HL-60/S4 (cell line): ENCODE measurements at regions not wholly inside any gene's neighbourhood (a gene's known extent, or its start where the extent isn't known, plus 50 kb on each side); places are given as distances from the start of the nearest gene placed in this dataset.
"Not testable (repeated sequence)": the region's sequence is repeated elsewhere in the genome, so short reads cannot be mapped to it uniquely, and the experiment has no call there.

Experiments
- in situ Hi-C: fragments of 300-500 bp; cut with MboI; formaldehyde crosslinking; loops from 2 replicates; pipeline ENCODE4 v1.14.3; 2022; ENCODE audit warnings: low sequenced_read_pairs

- in situ Hi-C loops: no loop called here
Observed at GRCh38 chr20:51190783-51191180, 167.9 kb upstream of the KCNG1 start.

GRCh38 chr20:51189814-51190782 lies 167.2 kb upstream of the KCNG1 start:
- in situ Hi-C loops: no loop called here

GRCh38 chr20:51188941-51189340 lies 166.0 kb upstream of the KCNG1 start:
- in situ Hi-C loops: no loop called here

DNA sequence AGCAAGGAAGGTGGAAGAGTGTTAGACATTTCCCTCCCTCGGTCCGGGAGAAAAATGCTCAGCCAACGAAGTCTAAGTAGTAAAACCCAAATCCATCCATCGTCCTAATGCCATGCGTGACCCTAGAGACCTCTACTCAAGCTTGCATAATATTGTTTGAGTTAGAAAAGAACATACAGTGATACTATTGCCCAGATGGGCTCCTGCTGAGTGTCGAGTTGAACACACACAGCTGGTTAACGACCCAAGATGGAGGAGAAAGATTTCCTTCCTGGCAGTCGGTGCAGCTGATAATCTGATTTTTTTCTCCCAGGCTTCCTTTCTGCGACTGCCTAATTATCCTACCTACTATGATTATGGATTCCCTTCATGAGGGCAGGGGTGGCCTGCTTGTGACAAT lies 164.4 kb upstream of the KCNG1 start:
- in situ Hi-C loops: no loop called here

- in situ Hi-C loops: no loop called here
Observed at GRCh38 chr20:51185861-51186260, 163.0 kb upstream of the KCNG1 start.

DNA sequence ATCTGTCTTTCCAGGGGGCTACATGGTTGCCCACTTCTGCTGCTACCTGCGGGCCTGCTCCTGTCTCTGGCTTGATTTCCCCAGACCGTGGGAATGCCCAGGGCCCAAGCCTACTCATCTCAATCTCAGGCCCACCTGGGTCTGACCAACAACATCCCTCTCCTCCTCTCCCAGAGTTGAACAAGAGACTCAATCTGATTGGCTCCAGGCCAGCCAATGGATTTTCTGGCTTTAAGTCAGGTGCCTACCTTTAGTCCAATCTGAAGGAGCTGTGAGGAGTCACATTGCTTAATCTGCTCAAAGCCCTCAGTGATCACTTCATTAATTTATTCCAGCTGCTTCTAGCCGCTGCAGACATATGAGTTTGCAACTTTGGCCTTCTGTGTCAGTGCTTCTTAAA lies 162.4 kb upstream of the KCNG1 start:
- in situ Hi-C loops: no loop called here

DNA sequence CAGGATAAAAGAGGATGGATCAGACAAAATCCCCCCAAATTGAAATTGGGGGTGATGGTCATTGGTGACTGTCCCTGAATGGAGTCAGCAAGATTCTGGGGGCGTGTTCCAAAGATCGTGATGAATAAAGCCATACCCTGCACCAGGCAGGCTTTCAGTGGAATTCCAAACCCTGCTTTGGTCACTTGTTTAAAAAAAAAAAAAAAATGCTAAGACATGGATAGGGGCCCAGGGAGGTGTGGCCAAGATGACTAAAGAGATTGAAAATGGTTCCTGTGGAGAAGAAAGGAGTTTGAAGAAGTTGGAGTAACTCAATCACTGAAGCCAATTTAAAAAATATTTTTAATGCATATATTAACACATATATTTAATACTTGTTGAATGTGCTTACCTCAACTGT lies 161.4 kb upstream of the KCNG1 start:
- in situ Hi-C loops: no loop called here

- in situ Hi-C loops: no loop called here
Observed at GRCh38 chr20:51183451-51183850, 160.5 kb upstream of the KCNG1 start.

DNA sequence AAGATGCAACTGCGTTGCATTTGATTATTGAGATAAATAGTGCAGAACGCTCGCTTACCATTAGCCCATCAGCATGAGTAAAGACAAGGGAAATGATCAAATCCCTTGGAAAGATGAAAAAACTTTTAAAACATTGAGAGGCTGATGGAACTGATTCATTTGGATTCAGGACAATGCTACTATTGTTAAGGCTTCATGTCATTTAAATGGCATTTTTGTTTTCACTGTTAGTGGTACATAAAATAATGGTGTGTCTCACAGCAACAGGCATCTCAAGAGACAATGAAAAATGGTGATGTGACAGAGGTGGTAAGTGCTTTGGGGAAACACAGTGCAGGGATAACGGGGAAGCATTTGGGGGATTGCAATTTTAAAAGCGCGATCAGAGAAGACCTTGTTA lies 159.7 kb upstream of the KCNG1 start:
- in situ Hi-C loops: no loop called here

DNA sequence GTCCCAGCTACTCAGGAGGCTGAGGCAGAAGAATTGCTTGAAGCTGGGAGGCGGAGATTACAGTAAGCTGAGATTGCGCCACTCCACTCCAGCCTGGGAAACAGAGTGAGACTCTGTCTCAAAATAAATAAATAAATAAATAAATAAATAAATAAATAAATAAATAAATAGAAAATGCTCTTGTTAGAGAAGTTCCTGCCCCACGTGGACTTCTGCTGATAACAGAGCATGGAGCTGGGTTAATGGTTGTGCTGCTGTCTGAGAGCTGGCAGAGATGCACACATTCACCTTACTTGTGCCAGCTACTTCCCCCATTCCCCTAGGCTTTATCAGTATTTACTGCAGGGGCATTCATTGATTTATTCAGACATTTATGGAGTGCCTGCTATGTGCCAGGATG lies 155.2 kb upstream of the KCNG1 start:
- in situ Hi-C loops: no loop called here

GRCh38 chr20:51176876-51177275 lies 154.0 kb upstream of the KCNG1 start:
- in situ Hi-C loops: no loop called here

GRCh38 chr20:51176446-51176845 lies 153.5 kb upstream of the KCNG1 start:
- in situ Hi-C loops: no loop called here

- in situ Hi-C loops: no loop called here
Observed at GRCh38 chr20:51175724-51176123, 152.8 kb upstream of the KCNG1 start.

GRCh38 chr20:51175156-51175555 lies 152.2 kb upstream of the KCNG1 start:
- in situ Hi-C loops: no loop called here

DNA sequence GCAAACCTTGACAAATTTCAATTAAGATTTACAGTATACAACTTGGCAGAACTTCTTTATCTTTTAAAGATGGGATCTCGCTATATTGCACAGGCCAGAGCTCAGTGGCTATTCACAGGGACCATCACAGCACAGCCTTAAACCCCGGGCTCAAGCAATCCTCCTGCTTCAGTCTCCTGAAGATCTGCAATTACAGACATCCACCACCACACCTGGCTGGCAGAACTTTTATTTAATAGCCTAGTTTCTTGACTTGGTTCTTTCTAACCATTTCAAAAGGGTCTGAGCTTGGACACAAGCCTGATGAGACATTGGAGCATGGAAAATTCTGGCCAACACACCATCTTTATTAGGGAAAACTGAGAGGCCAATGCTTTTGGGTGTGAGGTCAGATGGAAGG lies 151.6 kb upstream of the KCNG1 start:
- in situ Hi-C loops: no loop called here

DNA sequence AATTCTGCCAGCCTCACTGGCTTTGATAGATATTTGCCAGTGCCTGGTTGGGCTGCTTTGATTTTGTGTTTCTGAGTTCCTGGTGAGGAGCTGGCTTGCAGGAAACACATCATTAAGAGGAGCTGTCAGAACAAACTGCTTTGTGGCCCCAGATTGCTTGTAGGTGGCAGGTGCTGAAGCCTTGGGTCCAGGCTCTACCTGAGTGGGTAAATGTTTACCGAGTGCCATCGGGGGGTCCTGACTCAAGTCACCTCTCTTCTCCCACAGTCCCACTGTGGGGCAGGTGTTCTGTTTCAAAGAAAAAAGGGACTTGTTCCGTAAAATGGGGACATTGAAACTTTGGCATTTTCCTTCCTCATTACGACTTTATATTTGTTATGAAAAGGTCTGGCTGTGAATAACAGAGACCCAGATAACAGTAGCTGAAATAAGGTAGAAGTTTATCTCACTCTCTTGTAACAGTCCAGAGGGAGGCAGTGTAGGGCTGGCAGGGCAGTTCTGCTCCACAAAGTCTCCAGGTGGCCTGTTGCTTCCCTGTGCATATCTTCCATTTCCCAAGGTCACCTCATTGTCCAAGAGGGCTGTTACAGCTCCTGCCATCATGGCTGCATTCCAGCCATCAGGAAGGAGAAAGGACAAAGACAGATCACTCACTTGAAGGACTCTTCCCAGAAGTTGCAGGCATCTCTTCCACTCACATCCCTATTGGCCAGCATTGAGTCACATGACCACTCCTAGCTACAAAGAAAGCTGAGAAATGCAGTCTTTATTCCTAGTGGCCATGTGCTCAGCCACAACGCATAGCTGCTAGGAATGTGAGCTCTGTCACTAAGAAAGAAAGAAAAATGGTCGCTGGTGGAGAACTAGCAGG lies 149.9 kb upstream of the KCNG1 start:
- in situ Hi-C loops: no loop called here

- in situ Hi-C loops: no loop called here
Observed at GRCh38 chr20:51171141-51171540, 148.2 kb upstream of the KCNG1 start.

DNA sequence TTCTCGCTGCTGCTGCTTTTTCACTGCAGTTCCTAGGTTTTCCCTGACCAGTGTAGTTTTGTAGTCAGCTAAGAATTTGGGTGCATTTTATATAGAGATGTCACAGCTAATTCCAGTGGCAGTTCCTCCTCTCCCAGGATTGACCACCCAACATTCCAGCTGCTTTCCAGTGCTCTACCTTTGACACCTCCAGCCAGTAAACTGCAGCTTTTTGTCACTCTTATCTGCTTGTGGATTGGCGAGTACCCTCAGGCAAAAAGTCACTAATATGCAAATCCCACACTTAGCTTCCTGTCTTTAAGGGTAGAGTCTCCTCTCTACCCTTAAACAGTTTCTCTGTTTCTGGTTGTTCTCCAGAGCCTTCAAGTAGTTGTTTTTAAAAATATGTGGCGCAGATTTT lies 146.9 kb upstream of the KCNG1 start:
- in situ Hi-C loops: no loop called here

DNA sequence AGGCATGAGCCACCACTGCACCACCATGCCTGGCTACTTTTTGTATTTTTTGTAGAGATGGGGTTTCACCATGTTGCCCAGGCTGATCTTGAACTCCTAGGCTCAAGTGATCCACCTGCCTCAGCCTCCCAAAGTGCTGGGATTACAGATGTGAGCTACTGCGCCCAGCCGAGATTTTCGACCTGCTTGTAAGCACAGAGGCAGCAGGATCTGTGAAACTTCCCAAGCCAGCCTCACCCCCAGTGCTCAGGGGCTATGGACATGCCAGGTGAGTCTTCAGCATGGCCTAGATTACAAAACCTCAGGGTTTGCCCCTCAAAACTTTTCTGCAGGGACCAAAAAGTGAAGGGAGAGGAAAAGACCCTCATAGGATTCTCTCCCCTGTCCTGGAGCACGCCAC lies 145.0 kb upstream of the KCNG1 start:
- in situ Hi-C loops: not testable (repeated sequence)

DNA sequence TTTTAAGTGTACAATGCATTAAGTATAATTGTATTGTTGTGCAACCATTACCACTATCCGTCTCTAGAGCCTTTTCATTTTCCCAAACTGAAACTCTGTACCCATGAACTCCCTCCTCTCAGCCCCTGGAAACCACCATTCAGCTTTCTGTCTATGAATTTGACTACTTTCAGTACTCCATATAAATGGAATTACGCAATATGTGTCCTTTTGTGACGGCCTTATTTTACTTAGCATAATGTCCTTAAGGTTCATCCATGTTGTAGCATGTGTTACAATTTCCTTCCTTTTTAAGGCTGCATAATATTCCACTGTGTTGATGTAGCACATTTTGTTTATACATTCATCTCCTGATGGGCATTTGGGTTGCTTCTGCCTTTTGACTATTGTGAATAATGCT lies 143.6 kb upstream of the KCNG1 start:
- in situ Hi-C loops: no loop called here

- in situ Hi-C loops: no loop called here
Observed at GRCh38 chr20:51165131-51165530, 142.2 kb upstream of the KCNG1 start.

GRCh38 chr20:51164731-51165130 lies 141.8 kb upstream of the KCNG1 start:
- in situ Hi-C loops: no loop called here
